PC-9 (cell line): ENCODE measurements at regions not wholly inside any gene's neighbourhood (a gene's known extent, or its start where the extent isn't known, plus 50 kb on each side); places are given as distances from the start of the nearest gene placed in this dataset.
A peak's percentile ranks its signal among the peaks of the same experiment; 100 is the strongest.

Experiments used
- BruUV-seq: library from RNA; stranded (reverse); fragments of 400-500 nt; replicated peaks from 2 replicates; lab custom pipeline; 2021; lab: Mats Ljungman, UMichigan
- CTCF ChIA-PET: fragments of 300-600 bp; sonication (Branson Sonifier 250); formaldehyde crosslinking; loops from one replicate; lab custom pipeline; 2022; ENCODE audit warnings: antibody characterized with exemption; lab: Charles Lee
- POLR2A ChIA-PET: fragments of 300-600 bp; sonication (Branson Sonifier 250); formaldehyde crosslinking; loops from one replicate; lab custom pipeline; 2022; ENCODE audit warnings: antibody characterized with exemption; ENCODE audit not compliant: unreplicated experiment; lab: Charles Lee
- DNase-seq, 2 experiments: peaks; one replicate each; pipeline versions ENCODE4 v3.0.0 to v3.0.0-alpha.2; 2015 to 2022; ENCODE audit warnings: mixed read lengths in 1 of 2
- H2AFZ ChIP-seq: fragments of 200-600 bp; sonication (generic); 2 replicates; pipeline ENCODE4 v1.8.1; 2017; ENCODE audit warnings: antibody characterized with exemption
- H3F3A ChIP-seq: fragments of 200-600 bp; sonication (generic); 2 replicates; pipeline ENCODE4 v1.8.1; 2017; ENCODE audit warnings: antibody characterized with exemption, mild to moderate bottlenecking, low read depth; ENCODE audit not compliant: insufficient read depth
- H3K27ac ChIP-seq: fragments of 200-600 bp; sonication (generic); 2 replicates; pipeline ENCODE4 v1.6.1; 2016; ENCODE audit warnings: mixed run types
- H3K27me3 ChIP-seq: fragments of 200-600 bp; sonication (generic); 2 replicates; pipeline ENCODE4 v1.6.1; 2016; ENCODE audit warnings: low read depth, mixed run types; ENCODE audit not compliant: insufficient read depth
- H3K36me3 ChIP-seq: fragments of 200-600 bp; sonication (generic); 2 replicates; pipeline ENCODE4 v1.6.1; 2016; ENCODE audit warnings: low read depth, mixed run types
- H3K4me1 ChIP-seq: fragments of 200-600 bp; sonication (generic); replicated peaks from 2 replicates; pipeline ENCODE4 v1.6.1; 2016; ENCODE audit warnings: mixed run types; ENCODE audit not compliant: insufficient read depth
- H3K4me2 ChIP-seq: fragments of 200-600 bp; sonication (generic); 2 replicates; pipeline ENCODE4 v1.6.1; 2017; ENCODE audit warnings: mixed run types
- H3K4me3 ChIP-seq: fragments of 200-600 bp; sonication (generic); 2 replicates; pipeline ENCODE4 v1.6.1; 2016; ENCODE audit warnings: mixed run types
- H3K79me2 ChIP-seq: fragments of 200-600 bp; sonication (generic); 2 replicates; pipeline ENCODE4 v1.6.1; 2017; ENCODE audit warnings: low read depth, mixed run types
- H3K9me2 ChIP-seq: fragments of 200-600 bp; sonication (generic); 2 replicates; pipeline ENCODE4 v1.8.1; 2017; ENCODE audit warnings: mild to moderate bottlenecking; ENCODE audit not compliant: insufficient read depth
- H3K9me3 ChIP-seq: fragments of 200-600 bp; sonication (generic); 2 replicates; pipeline ENCODE4 v1.8.1; 2016; ENCODE audit warnings: low read depth; ENCODE audit not compliant: insufficient read depth
- H4K20me1 ChIP-seq: fragments of 200-600 bp; sonication (generic); 2 replicates; pipeline ENCODE4 v1.8.1; 2017; ENCODE audit not compliant: insufficient read depth
- CTCF ChIP-seq: fragments of 200-600 bp; sonication (generic); conservative IDR thresholded peaks from 2 replicates; pipeline ENCODE4 v1.6.1; 2017; ENCODE audit warnings: mixed run types, antibody characterized with exemption, mild to moderate bottlenecking, moderate library complexity
- EZH2 ChIP-seq: fragments of 200-600 bp; sonication (generic); IDR thresholded peaks from 2 replicates; pipeline ENCODE4 v1.8.0; 2017; ENCODE audit warnings: antibody characterized with exemption, low read depth
- intact Hi-C: fragments of 100-400 bp; cut with micrococcal nuclease; formaldehyde crosslinking; loops from one replicate; pipeline ENCODE4 v1.10.0; 2022; ENCODE audit not compliant: unreplicated experiment

DNA sequence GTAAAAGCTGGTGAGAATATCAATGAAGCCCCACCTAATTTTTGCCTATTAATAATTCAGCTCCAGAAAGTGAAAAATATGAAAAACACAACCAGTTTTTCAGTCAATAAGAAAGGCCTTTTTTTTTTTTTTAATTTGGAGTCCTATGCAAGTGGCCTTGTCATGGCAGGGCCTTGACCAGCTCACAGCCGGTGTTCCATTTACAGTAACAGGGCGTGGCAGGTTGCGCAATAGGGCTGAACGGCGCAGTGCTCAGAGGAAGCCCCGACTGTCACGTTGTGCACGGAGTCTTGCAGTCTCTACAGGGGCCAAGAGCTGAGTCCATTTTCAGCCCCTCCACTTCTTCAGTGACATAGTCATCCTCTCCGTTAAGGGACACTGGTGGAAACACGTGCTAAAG lies 184.1 kb upstream of the FN1 start:
- Histone ChIP-seq H3K4me3 (peak overlapping the region; percentile 31; the same call in 1 of the 2 replicates), H3K27ac (peak overlapping the region; percentile 59), H3K36me3 (no peaks in the 10 kb centered on the region), H3K79me2 (no peaks in the 10 kb centered on the region), H3F3A (peaks cover 28% of the 10 kb centered on the region), H3K9me2 (no peaks in the 10 kb centered on the region), H3K4me2 (peak overlapping the region; percentile 73), H3K27me3 (no peaks in the 10 kb centered on the region), H2AFZ (peak overlapping the region; percentile 60), H3K4me1 (peaks cover 44% of the 10 kb centered on the region), H3K9me3 (no peaks in the 10 kb centered on the region), H4K20me1 (no peaks in the 10 kb centered on the region)
- ChIA-PET CTCF (no interaction called here), POLR2A (interaction anchor here (1.0 kb wide), 1 partner anchor 80 kb away, joined by 4 read pairs; no protein-coding TSS in a partner anchor)
- intact Hi-C loops, result loop anchor here (1.0 to 10.0 kb wide), 7 partner anchors 73 to 300 kb away; partner anchors contain the start of gene FN1
- no peak for TF ChIP-seq EZH2
- no peak for TF ChIP-seq CTCF
- no TSS peak for BruUV-seq
- DNase-seq, result peak; percentile 62 to 75

GRCh38 chr2:215619022-215619958 lies 183.4 kb upstream of the FN1 start:
- H4K20me1 ChIP-seq, result no peaks in the 10 kb centered on the region
- H3K27ac ChIP-seq, result peak overlapping the region; percentile 59
- BruUV-seq, result no TSS peak
- H3K9me3 ChIP-seq, result no peaks in the 10 kb centered on the region
- peak overlapping the region; percentile 60 for H2AFZ ChIP-seq
- no peaks in the 10 kb centered on the region for H3K9me2 ChIP-seq
- ChIA-PET CTCF (interaction anchor here (0.6 to 1.1 kb wide), 3 partner anchors 12 to 165 kb away, joined by 3 to 7 read pairs (median 6); no protein-coding TSS in a partner anchor), POLR2A (interaction anchor here (0.6 to 1.0 kb wide), 4 partner anchors 62 to 154 kb away, joined by 3 to 17 read pairs (median 6); no protein-coding TSS in a partner anchor)
- TF ChIP-seq CTCF, result no peak
- TF ChIP-seq EZH2, result no peak
- peak overlapping the region; percentile 73 for H3K4me2 ChIP-seq
- H3K4me1 ChIP-seq, result peaks cover 37% of the 10 kb centered on the region
- H3K36me3 ChIP-seq, result no peaks in the 10 kb centered on the region
- intact Hi-C loops, result loop anchor here (1.0 to 10.0 kb wide), 7 partner anchors 74 to 301 kb away; partner anchors contain the start of gene FN1
- DNase-seq, result peak; percentile 74 to 95
- H3K79me2 ChIP-seq, result no peaks in the 10 kb centered on the region
- peak overlapping the region; percentile 31; the same call in 1 of the 2 replicates for H3K4me3 ChIP-seq
- no peaks in the 10 kb centered on the region for H3K27me3 ChIP-seq
- peaks cover 28% of the 10 kb centered on the region for H3F3A ChIP-seq

GRCh38 chr2:215618145-215618544 lies 182.3 kb upstream of the FN1 start:
- ChIA-PET POLR2A (no interaction called here), CTCF (interaction anchor here (1.1 kb wide), 1 partner anchor 164 kb away, joined by 3 read pairs; no protein-coding TSS in a partner anchor)
- TF ChIP-seq CTCF (no peak), EZH2 (no peak)

More at GRCh38 chr2:215618145-215618544, 182.3 kb upstream of the FN1 start:
- Histone ChIP-seq H3K4me1 (peaks cover 40% of the 10 kb centered on the region), H3K36me3 (no peaks in the 10 kb centered on the region), H3K79me2 (no peaks in the 10 kb centered on the region), H3K9me2 (no peaks in the 10 kb centered on the region), H3K9me3 (no peaks in the 10 kb centered on the region), H3K27ac (peak overlapping the region; percentile 59), H2AFZ (no peak overlapping the region), H3K27me3 (no peaks in the 10 kb centered on the region), H4K20me1 (no peaks in the 10 kb centered on the region), H3K4me3 (no peak overlapping the region), H3F3A (peaks cover 28% of the 10 kb centered on the region), H3K4me2 (peak overlapping the region; percentile 73; the same call in 1 of the 2 replicates)
- BruUV-seq, result no TSS peak
- no peak for DNase-seq
- intact Hi-C loops, result loop anchor here (2.0 to 10.0 kb wide), 3 partner anchors 75 to 287 kb away; no protein-coding TSS in a partner anchor
